Fibroblast of mammary gland (primary cell): ENCODE measurements at regions not wholly inside any gene's neighbourhood (a gene's known extent, or its start where the extent isn't known, plus 50 kb on each side); places are given as distances from the start of the nearest gene placed in this dataset.
A peak's percentile ranks its signal among the peaks of the same experiment; 100 is the strongest.

ENCODE experiments used
- DNase-seq: peaks from one replicate; pipeline ENCODE4 v3.0.0-alpha.2; 2010; ENCODE audit warnings: low read depth
- H3K4me3 ChIP-seq: 2 replicates; pipeline ENCODE4 v1.5.1; 2011; ENCODE audit warnings: low read depth, mild to moderate bottlenecking, low read length, moderate library complexity; ENCODE audit not compliant: control insufficient read depth
- CTCF ChIP-seq: conservative IDR thresholded peaks from 2 replicates; pipeline ENCODE4 v1.5.1; 2011; ENCODE audit warnings: low read depth, low read length, inconsistent platforms; ENCODE audit not compliant: control insufficient read depth, insufficient read depth

DNA sequence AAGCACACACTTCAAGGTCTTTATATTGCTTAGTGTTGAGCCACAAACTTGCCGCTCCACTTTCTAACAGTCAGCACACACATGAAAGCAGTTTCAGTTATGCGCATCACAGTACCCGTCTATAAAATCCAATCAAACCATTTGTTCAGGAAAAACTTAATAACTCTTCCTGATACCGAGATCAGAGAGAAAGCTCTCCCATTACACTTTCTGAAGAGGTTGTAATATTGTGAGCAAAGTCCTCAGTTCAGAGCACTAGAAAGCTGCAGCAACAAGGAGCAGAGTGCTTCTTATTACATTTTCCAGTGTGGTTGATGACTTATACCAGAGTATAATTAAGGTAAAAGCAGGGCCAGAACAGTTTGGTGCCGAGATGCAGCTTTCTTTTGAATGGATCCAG, 102.8 kb upstream of the F3 start:
- no peak for TF ChIP-seq CTCF
- H3K4me3 ChIP-seq: no peak overlapping the region
- DNase-seq: no peak

DNA sequence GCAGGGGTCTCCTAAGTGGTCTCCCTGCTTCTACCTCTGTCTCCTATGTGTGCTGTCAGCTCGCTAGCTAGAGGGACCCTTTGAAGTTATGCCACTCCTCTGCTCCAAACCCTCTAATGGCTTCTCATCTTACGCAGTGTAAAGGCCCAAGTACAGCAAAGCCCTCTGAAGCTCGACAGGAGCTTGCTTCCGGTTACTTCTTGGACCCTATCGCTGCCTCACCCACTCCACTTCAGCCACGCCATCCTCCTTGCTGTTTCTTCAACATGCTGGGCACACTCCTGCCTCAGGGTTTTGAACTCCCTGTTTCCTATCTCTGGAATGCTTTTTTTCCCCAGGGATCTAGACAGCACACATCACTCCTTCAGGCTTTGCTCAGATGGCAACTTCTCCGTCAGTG, 102.3 kb upstream of the F3 start:
- no peak for TF ChIP-seq CTCF
- H3K4me3 ChIP-seq: no peak overlapping the region
- DNase-seq: no peak

- TF ChIP-seq CTCF: no peak
- DNase-seq: no peak
- H3K4me3 ChIP-seq: no peak overlapping the region
Measured at GRCh38 chr1:94642617-94643321, 101.2 kb upstream of the F3 start.

- TF ChIP-seq CTCF: no peak
- no peak overlapping the region for H3K4me3 ChIP-seq
- no peak for DNase-seq
Measured at GRCh38 chr1:94641990-94642389, 100.4 kb upstream of the F3 start.

DNA sequence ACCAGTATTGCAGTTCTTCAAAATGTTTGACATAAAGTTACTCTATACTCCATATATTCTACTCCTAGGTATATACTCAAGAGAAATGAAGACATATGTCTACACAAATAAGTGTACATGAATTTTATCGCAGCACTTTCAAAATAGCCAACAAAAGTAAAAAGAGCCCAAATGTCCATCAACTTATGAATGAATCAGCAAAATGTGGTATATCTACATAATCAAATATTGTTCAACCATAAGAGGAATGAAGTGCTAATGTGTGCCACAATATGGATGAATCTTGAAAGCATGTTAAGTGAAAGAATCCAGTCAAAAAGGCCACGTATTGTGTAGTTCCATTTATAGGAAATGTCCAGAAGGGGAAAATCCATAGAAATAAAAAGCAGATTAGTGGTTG, 98.6 kb upstream of the F3 start:
- no peak for DNase-seq
- no peak overlapping the region for H3K4me3 ChIP-seq
- TF ChIP-seq CTCF: no peak

DNA sequence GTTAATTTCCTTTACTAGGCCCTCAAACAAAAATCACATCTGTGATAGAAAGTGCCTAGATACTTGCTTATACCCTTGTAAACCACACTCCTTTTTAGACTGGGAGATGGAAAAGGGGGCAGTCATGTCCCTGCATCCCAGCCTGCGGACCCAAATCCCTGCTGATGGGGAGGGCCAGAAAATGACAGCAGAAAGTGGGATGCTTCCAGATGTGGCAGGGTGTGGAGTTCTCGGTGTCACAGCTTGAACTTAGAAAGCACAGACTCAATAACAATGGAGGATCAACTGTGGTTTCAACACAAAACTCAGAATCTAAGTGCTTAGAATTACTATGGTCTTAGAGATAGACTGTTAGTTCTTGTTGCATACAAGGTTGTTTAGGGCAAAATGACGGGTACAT, 95.6 kb upstream of the F3 start:
- no peak overlapping the region for H3K4me3 ChIP-seq
- TF ChIP-seq CTCF: no peak
- no peak for DNase-seq

- TF ChIP-seq CTCF: no peak
- H3K4me3 ChIP-seq: no peak overlapping the region
- DNase-seq: peak; percentile 76
Measured at GRCh38 chr1:94636624-94637023, 95.1 kb upstream of the F3 start.
